SK-N-MC (cell line): ENCODE measurements at regions not wholly inside any gene's neighbourhood (a gene's known extent, or its start where the extent isn't known, plus 50 kb on each side); places are given as distances from the start of the nearest gene placed in this dataset.

Experiments used
- EZH2 ChIP-seq: fragments of 200-600 bp; sonication (generic); IDR thresholded peaks from one replicate; pipeline ENCODE4 v1.6.1; 2017; ENCODE audit warnings: antibody characterized with exemption
- POLR2AphosphoS5 ChIP-seq: IDR thresholded peaks from 2 replicates; pipeline ENCODE4 v1.6.1; 2012; ENCODE audit warnings: mild to moderate bottlenecking, low read depth, low read length, borderline replicate concordance

DNA sequence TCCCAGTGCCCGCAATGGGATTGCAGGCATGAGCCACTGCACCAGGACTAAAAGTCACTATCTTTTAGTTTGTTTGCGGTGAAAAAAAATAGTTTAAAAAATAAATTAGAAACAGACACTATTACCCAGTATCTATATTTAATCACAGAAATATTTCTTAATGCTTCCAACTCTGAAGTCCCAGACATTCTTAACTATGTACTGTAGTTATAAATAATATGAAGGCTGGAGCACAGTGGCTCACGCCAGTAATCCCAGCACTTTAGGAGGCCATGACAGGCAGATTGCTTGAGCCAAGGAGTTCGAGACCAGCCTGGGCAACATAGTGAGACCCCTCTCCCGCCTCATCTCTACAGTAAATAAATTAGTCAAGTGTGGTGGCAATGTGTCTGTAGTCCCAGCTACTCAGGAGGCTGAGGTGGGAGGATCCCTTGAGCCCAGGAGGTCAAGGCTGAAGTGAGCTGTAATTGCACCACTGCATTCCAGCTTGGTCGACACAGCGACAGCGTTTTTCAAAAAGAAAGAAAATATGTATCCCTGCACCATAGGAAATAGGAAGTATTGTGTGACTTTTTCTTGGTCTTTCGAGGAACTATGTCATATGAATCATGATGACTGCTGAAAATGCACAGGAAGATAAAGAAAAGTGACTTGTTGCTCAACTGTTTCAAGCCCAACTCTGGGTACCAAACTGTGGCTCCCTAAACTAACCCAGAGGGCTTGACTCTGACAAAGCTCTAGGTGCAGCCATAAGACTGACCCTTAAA is 74.9 kb upstream of the STEAP1B start:
- no peak for TF ChIP-seq EZH2
- TF ChIP-seq POLR2AphosphoS5: no peak
